ENCODE measurements at regions not wholly inside any gene's neighbourhood (a gene's known extent, or its start where the extent isn't known, plus 50 kb on each side); places are given as distances from the start of the nearest gene placed in this dataset.
A peak's percentile ranks its signal among the peaks of the same experiment; 100 is the strongest.

- no peak for DNase-seq
- 53 to 56% methylated on average over 6 of the region's 6 CpGs for WGBS, 2 donors
These were observed 997.6 kb upstream of the RBFOX1 start for GRCh38 chr16:6335072-6335471.

GRCh38 chr16:6331770-6332169, 1000.9 kb upstream of the RBFOX1 start:
- Histone ChIP-seq H3K27me3 (no peaks in the 10 kb centered on the region), H3K9me3 (no peaks in the 10 kb centered on the region), H3K27ac (no peak overlapping the region), H3K36me3 (no peaks in the 10 kb centered on the region), H3K4me1 (no peaks in the 10 kb centered on the region), H3K4me3 (no peak overlapping the region)
- no peak for ATAC-seq
- DNase-seq: no peak
- intact Hi-C loops (cut with DNase I): no loop called here
- FAIRE-seq: no peak
- 36 to 47% methylated on average over 3 of the region's 3 CpGs for WGBS, 2 donors
- TF ChIP-seq CTCF (IDR thresholded peaks at IDR 0.05): no peak

More at GRCh38 chr16:6335072-6335471, 997.6 kb upstream of the RBFOX1 start:
- ATAC-seq (no peak), FAIRE-seq (no peak)
- Histone ChIP-seq H3K27ac (no peak overlapping the region), H3K9me3 (no peaks in the 10 kb centered on the region), H3K4me3 (no peak overlapping the region), H3K36me3 (no peaks in the 10 kb centered on the region), H3K4me1 (no peaks in the 10 kb centered on the region), H3K27me3 (no peaks in the 10 kb centered on the region)
- peak; percentile 17 to 34 (median 27) for TF ChIP-seq CTCF (IDR thresholded peaks at IDR 0.05)
- intact Hi-C loops (cut with DNase I): no loop called here

- intact Hi-C loops (cut with DNase I): no loop called here
- Histone ChIP-seq H3K36me3 (no peaks in the 10 kb centered on the region), H3K27me3 (no peaks in the 10 kb centered on the region), H3K9me3 (no peaks in the 10 kb centered on the region), H3K27ac (no peak overlapping the region), H3K4me3 (no peak overlapping the region), H3K4me1 (no peaks in the 10 kb centered on the region)
- ATAC-seq: no peak
- no peak for TF ChIP-seq CTCF (IDR thresholded peaks at IDR 0.05)
- 24 to 45% methylated on average over 4 of the region's 4 CpGs for WGBS, 2 donors
- no peak for DNase-seq
- no peak for FAIRE-seq
These were observed 1014.7 kb upstream of the RBFOX1 start for GRCh38 chr16:6317934-6318333.

- 63 to 75% methylated on average over 8 of the region's 8 CpGs for WGBS, 2 donors
- no peaks in the 10 kb centered on the region for H3K9me3 ChIP-seq
- ATAC-seq (no peak), FAIRE-seq (no peak), DNase-seq (no peak)
- intact Hi-C loops (cut with DNase I): no loop called here
- no peaks in the 10 kb centered on the region for H3K4me1 ChIP-seq
- H3K36me3 ChIP-seq: no peaks in the 10 kb centered on the region
- H3K27ac ChIP-seq: no peak overlapping the region
- peaks cover 0 to 3% (median 0%) of the 10 kb centered on the region in 4 donors for H3K27me3 ChIP-seq
- TF ChIP-seq CTCF (IDR thresholded peaks at IDR 0.05): no peak
- no peak overlapping the region for H3K4me3 ChIP-seq
These were observed 1023.4 kb upstream of the RBFOX1 start for GRCh38 chr16:6309271-6309670.

- FAIRE-seq: no peak
- no peak for ATAC-seq
- Histone ChIP-seq H3K27me3 (peaks cover 0 to 3% (median 0%) of the 10 kb centered on the region in 4 donors), H3K9me3 (no peaks in the 10 kb centered on the region), H3K4me3 (no peak overlapping the region), H3K36me3 (no peaks in the 10 kb centered on the region), H3K27ac (no peak overlapping the region), H3K4me1 (no peaks in the 10 kb centered on the region)
- WGBS, 2 donors: 44 to 51% methylated on average over 2 of the region's 2 CpGs
- DNase-seq: no peak
- intact Hi-C loops (cut with DNase I): no loop called here
- TF ChIP-seq CTCF (IDR thresholded peaks at IDR 0.05): no peak
These were observed 1024.5 kb upstream of the RBFOX1 start for GRCh38 chr16:6308176-6308575.
